BLaER1 treated with 17β-estradiol and CSF1 and Interleukin-3, amounts not matched to agents 10 nM and 100 nM (cell line): ENCODE measurements at regions not wholly inside any gene's neighbourhood (a gene's known extent, or its start where the extent isn't known, plus 50 kb on each side); places are given as distances from the start of the nearest gene placed in this dataset.
"Not testable (repeated sequence)": the region's sequence is repeated elsewhere in the genome, so short reads cannot be mapped to it uniquely, and the experiment has no call there.

ENCODE experiments used
- H3K27ac ChIP-seq, 11 experiments: shearing (Covaris generic); formaldehyde crosslinking; 2 replicates each; pipeline ENCODE4 v1.8.1; 2022
- H3K27me3 ChIP-seq, 11 experiments: shearing (Covaris generic); formaldehyde crosslinking; 2 replicates each; pipeline ENCODE4 v1.8.1; 2022
- H3K36me3 ChIP-seq, 11 experiments: shearing (Covaris generic); formaldehyde crosslinking; 2 replicates each; pipeline ENCODE4 v1.8.1; 2022
- H3K4me1 ChIP-seq, 10 experiments: shearing (Covaris generic); formaldehyde crosslinking; 2 replicates each; pipeline ENCODE4 v1.8.1; 2022
- H3K4me2 ChIP-seq, 11 experiments: shearing (Covaris generic); formaldehyde crosslinking; 2 replicates each; pipeline ENCODE4 v1.8.1; 2022
- H3K4me3 ChIP-seq, 10 experiments: shearing (Covaris generic); formaldehyde crosslinking; 2 replicates each; pipeline ENCODE4 v1.8.1; 2022
- H3K9ac ChIP-seq, 11 experiments: shearing (Covaris generic); formaldehyde crosslinking; 2 replicates each; pipeline ENCODE4 v1.8.1; 2022
- H3K9me3 ChIP-seq, 11 experiments: shearing (Covaris generic); formaldehyde crosslinking; replicated peaks in 1 of 11; 2 replicates each; pipeline ENCODE4 v1.8.1; 2022
- H4K20me1 ChIP-seq, 11 experiments: shearing (Covaris generic); formaldehyde crosslinking; 2 replicates each; pipeline ENCODE4 v1.8.1; 2022
- Cebpa-rat ChIP-seq, 11 experiments: shearing (Covaris generic); IDR thresholded peaks; 2 replicates each; pipeline ENCODE4 v1.8.1; 2022

- H3K4me2 ChIP-seq = no peak overlapping the region
- H3K4me3 ChIP-seq = no peak overlapping the region
- H4K20me1 ChIP-seq = no peaks in the 10 kb centered on the region
- no peaks in the 10 kb centered on the region for H3K4me1 ChIP-seq
- no peak for TF ChIP-seq Cebpa-rat (IDR thresholded peaks at IDR 0.05)
- no peaks in the 10 kb centered on the region for H3K36me3 ChIP-seq
- no peaks in the 10 kb centered on the region for H3K27me3 ChIP-seq
- H3K27ac ChIP-seq = no peak overlapping the region
- H3K9me3 ChIP-seq = no peaks in the 10 kb centered on the region
- no peak overlapping the region for H3K9ac ChIP-seq
These were observed 98.4 kb upstream of the TBX18 start for GRCh38 chr6:84862843-84863242.

GRCh38 chr6:84860920-84861319, 96.5 kb upstream of the TBX18 start:
- Histone ChIP-seq H3K27ac (no peak overlapping the region), H3K4me3 (no peak overlapping the region), H3K27me3 (no peaks in the 10 kb centered on the region), H3K9me3 (no peaks in the 10 kb centered on the region), H3K9ac (no peak overlapping the region), H4K20me1 (no peaks in the 10 kb centered on the region), H3K4me2 (no peak overlapping the region), H3K4me1 (no peaks in the 10 kb centered on the region), H3K36me3 (no peaks in the 10 kb centered on the region)
- TF ChIP-seq Cebpa-rat (IDR thresholded peaks at IDR 0.05) = no peak

- Histone ChIP-seq H3K4me3 (no peak overlapping the region), H3K27me3 (no peaks in the 10 kb centered on the region), H4K20me1 (no peaks in the 10 kb centered on the region), H3K27ac (no peak overlapping the region), H3K4me1 (no peaks in the 10 kb centered on the region), H3K36me3 (no peaks in the 10 kb centered on the region), H3K4me2 (no peak overlapping the region), H3K9me3 (no peaks in the 10 kb centered on the region), H3K9ac (no peak overlapping the region)
- TF ChIP-seq Cebpa-rat (IDR thresholded peaks at IDR 0.05) = no peak
These were observed 96.1 kb upstream of the TBX18 start for GRCh38 chr6:84860509-84860908.

- H3K4me2 ChIP-seq = no peak overlapping the region
- no peak overlapping the region for H3K27ac ChIP-seq
- no peak overlapping the region for H3K9ac ChIP-seq
These were observed 90.5 kb upstream of the TBX18 start for GRCh38 chr6:84854811-84855400.

GRCh38 chr6:84853901-84854300, 89.5 kb upstream of the TBX18 start:
- Histone ChIP-seq H3K4me2 (no peak overlapping the region), H3K27me3 (no peaks in the 10 kb centered on the region), H3K9me3 (no peaks in the 10 kb centered on the region), H3K27ac (no peak overlapping the region), H4K20me1 (no peaks in the 10 kb centered on the region), H3K4me1 (no peaks in the 10 kb centered on the region), H3K9ac (no peak overlapping the region), H3K36me3 (no peaks in the 10 kb centered on the region), H3K4me3 (no peak overlapping the region)
- TF ChIP-seq Cebpa-rat (IDR thresholded peaks at IDR 0.05) = no peak

More at GRCh38 chr6:84854811-84855400, 90.5 kb upstream of the TBX18 start:
- Histone ChIP-seq H3K9me3 (no peaks in the 10 kb centered on the region), H3K27me3 (no peaks in the 10 kb centered on the region), H3K36me3 (no peaks in the 10 kb centered on the region), H3K4me3 (no peak overlapping the region), H4K20me1 (no peaks in the 10 kb centered on the region), H3K4me1 (no peaks in the 10 kb centered on the region)
- TF ChIP-seq Cebpa-rat (IDR thresholded peaks at IDR 0.05) = no peak

GRCh38 chr6:84848960-84849359, 84.6 kb upstream of the TBX18 start:
- Histone ChIP-seq H3K9me3 (no peaks in the 10 kb centered on the region), H3K4me2 (no peak overlapping the region), H3K9ac (no peak overlapping the region), H4K20me1 (no peaks in the 10 kb centered on the region), H3K4me3 (no peak overlapping the region), H3K36me3 (no peaks in the 10 kb centered on the region), H3K4me1 (no peaks in the 10 kb centered on the region), H3K27me3 (no peaks in the 10 kb centered on the region), H3K27ac (no peak overlapping the region)
- TF ChIP-seq Cebpa-rat (IDR thresholded peaks at IDR 0.05) = no peak

GRCh38 chr6:84847390-84848160, 83.2 kb upstream of the TBX18 start:
- Histone ChIP-seq H3K4me2 (no peak overlapping the region), H3K36me3 (no peaks in the 10 kb centered on the region), H3K27me3 (no peaks in the 10 kb centered on the region), H3K27ac (no peak overlapping the region), H4K20me1 (no peaks in the 10 kb centered on the region), H3K9ac (no peak overlapping the region), H3K4me3 (no peak overlapping the region), H3K9me3 (no peaks in the 10 kb centered on the region), H3K4me1 (no peaks in the 10 kb centered on the region)
- no peak for TF ChIP-seq Cebpa-rat (IDR thresholded peaks at IDR 0.05)

- Histone ChIP-seq H3K4me2 (no peak overlapping the region), H4K20me1 (no peaks in the 10 kb centered on the region), H3K27ac (no peak overlapping the region), H3K9ac (no peak overlapping the region), H3K9me3 (no peaks in the 10 kb centered on the region), H3K4me3 (no peak overlapping the region), H3K27me3 (no peaks in the 10 kb centered on the region), H3K36me3 (no peaks in the 10 kb centered on the region), H3K4me1 (no peaks in the 10 kb centered on the region)
- no peak for TF ChIP-seq Cebpa-rat (IDR thresholded peaks at IDR 0.05)
These were observed 78.2 kb upstream of the TBX18 start for GRCh38 chr6:84842525-84843166.

GRCh38 chr6:84837068-84837866, 72.9 kb upstream of the TBX18 start:
- H3K9ac ChIP-seq, H3K27ac ChIP-seq, H3K27me3 ChIP-seq, H4K20me1 ChIP-seq, H3K4me3 ChIP-seq, H3K36me3 ChIP-seq, H3K4me2 ChIP-seq, H3K4me1 ChIP-seq, H3K9me3 ChIP-seq: not testable (repeated sequence)
